ENCODE measurements at regions not wholly inside any gene's neighbourhood (a gene's known extent, or its start where the extent isn't known, plus 50 kb on each side); places are given as distances from the start of the nearest gene placed in this dataset.

GRCh38 chr11:28871090-28871489 lies 762.9 kb downstream of the METTL15 start:
- Mint-ChIP-seq H3K27me3 (no peaks in the 10 kb centered on the region), H3K27ac (no peak overlapping the region), H3K9me3 (peaks cover 0 to 29% (median 2%) of the 10 kb centered on the region in 7 donors), H3K36me3 (no peaks in the 10 kb centered on the region), H3K4me1 (no peaks in the 10 kb centered on the region), H3K4me3 (no peak overlapping the region)
- Histone ChIP-seq H3K4me3 (ENCODE audit: low read depth, low read length) (no peak overlapping the region), H3K27me3 (ENCODE audit: control insufficient read depth, insufficient read depth, low read length) (no peaks in the 10 kb centered on the region), H3K36me3 (ENCODE audit: control insufficient read depth, insufficient read depth, low read length) (no peaks in the 10 kb centered on the region), H3K4me1 (ENCODE audit: control insufficient read depth, insufficient read depth, low read length, poor library complexity, severe bottlenecking) (no peaks in the 10 kb centered on the region), H3K9me3 (ENCODE audit: control insufficient read depth in 2 of 2, low read length in 2 of 2) (peaks cover 0 to 1% of the 10 kb centered on the region in 2 experiments), H3K27ac (ENCODE audit: insufficient read depth, low read length, poor library complexity, severe bottlenecking) (no peak overlapping the region)
- no peak for DNase-seq
- no peak for ATAC-seq (ENCODE audit: low read depth in 2 of 2)

- H3K4me3 Mint-ChIP-seq: no peak overlapping the region
- no peak overlapping the region for H3K27ac ChIP-seq (ENCODE audit: insufficient read depth, low read length, poor library complexity, severe bottlenecking)
- no peaks in the 10 kb centered on the region for H3K27me3 ChIP-seq (ENCODE audit: control insufficient read depth, insufficient read depth, low read length)
- H3K27me3 Mint-ChIP-seq: no peaks in the 10 kb centered on the region
- no peak overlapping the region for H3K4me3 ChIP-seq (ENCODE audit: low read depth, low read length)
- H3K36me3 ChIP-seq (ENCODE audit: control insufficient read depth, insufficient read depth, low read length): no peaks in the 10 kb centered on the region
- H3K9me3 Mint-ChIP-seq: peaks cover 0 to 50% (median 5%) of the 10 kb centered on the region in 7 donors
- no peak for ATAC-seq (ENCODE audit: low read depth in 2 of 2)
- no peaks in the 10 kb centered on the region for H3K36me3 Mint-ChIP-seq
- H3K27ac Mint-ChIP-seq: no peak overlapping the region
- no peak for DNase-seq
- H3K4me1 Mint-ChIP-seq: no peaks in the 10 kb centered on the region
- H3K9me3 ChIP-seq (ENCODE audit: control insufficient read depth in 2 of 2, low read length in 2 of 2): no peaks in the 10 kb centered on the region
- no peaks in the 10 kb centered on the region for H3K4me1 ChIP-seq (ENCODE audit: control insufficient read depth, insufficient read depth, low read length, poor library complexity, severe bottlenecking)
Observed at GRCh38 chr11:28863422-28863821, 755.2 kb downstream of the METTL15 start.

- Mint-ChIP-seq H3K4me3 (no peak overlapping the region), H3K4me1 (no peaks in the 10 kb centered on the region), H3K27ac (no peak overlapping the region), H3K9me3 (peaks cover 0 to 46% (median 8%) of the 10 kb centered on the region in 7 donors), H3K27me3 (no peaks in the 10 kb centered on the region), H3K36me3 (no peaks in the 10 kb centered on the region)
- DNase-seq (no peak), ATAC-seq (ENCODE audit: low read depth in 2 of 2) (no peak)
- H3K9me3 ChIP-seq (ENCODE audit: control insufficient read depth in 2 of 2, low read length in 2 of 2): no peaks in the 10 kb centered on the region
- H3K36me3 ChIP-seq (ENCODE audit: control insufficient read depth, insufficient read depth, low read length): no peaks in the 10 kb centered on the region
- no peaks in the 10 kb centered on the region for H3K27me3 ChIP-seq (ENCODE audit: control insufficient read depth, insufficient read depth, low read length)
- no peaks in the 10 kb centered on the region for H3K4me1 ChIP-seq (ENCODE audit: control insufficient read depth, insufficient read depth, low read length, poor library complexity, severe bottlenecking)
- no peak overlapping the region for H3K4me3 ChIP-seq (ENCODE audit: low read depth, low read length)
- H3K27ac ChIP-seq (ENCODE audit: insufficient read depth, low read length, poor library complexity, severe bottlenecking): no peak overlapping the region
Observed at GRCh38 chr11:28860893-28861292, 752.7 kb downstream of the METTL15 start.

DNA sequence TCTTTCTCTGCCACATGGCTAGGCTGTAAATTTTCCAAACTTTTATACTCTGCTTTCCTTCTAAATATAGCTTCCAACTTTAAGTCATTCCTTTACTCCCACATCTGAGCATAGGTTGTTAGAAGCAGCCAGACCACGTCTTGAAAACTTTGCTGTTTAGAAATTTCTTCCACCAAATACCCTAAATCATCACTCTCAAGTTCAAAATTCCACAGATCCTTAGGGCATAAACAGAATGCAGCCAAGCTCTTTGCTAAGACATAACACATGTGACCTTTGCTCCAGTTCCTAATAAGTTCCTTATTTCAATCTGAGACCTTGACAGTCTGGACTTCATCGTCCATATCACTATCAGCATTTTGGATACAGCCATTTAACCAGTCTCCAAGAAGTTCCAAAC lies 749.9 kb downstream of the METTL15 start:
- Histone ChIP-seq H3K36me3 (ENCODE audit: control insufficient read depth, insufficient read depth, low read length) (no peaks in the 10 kb centered on the region), H3K27me3 (ENCODE audit: control insufficient read depth, insufficient read depth, low read length) (no peaks in the 10 kb centered on the region), H3K4me1 (ENCODE audit: control insufficient read depth, insufficient read depth, low read length, poor library complexity, severe bottlenecking) (no peaks in the 10 kb centered on the region), H3K4me3 (ENCODE audit: low read depth, low read length) (no peak overlapping the region), H3K9me3 (ENCODE audit: control insufficient read depth in 2 of 2, low read length in 2 of 2) (no peaks in the 10 kb centered on the region), H3K27ac (ENCODE audit: insufficient read depth, low read length, poor library complexity, severe bottlenecking) (no peak overlapping the region)
- Mint-ChIP-seq H3K27me3 (no peaks in the 10 kb centered on the region), H3K4me3 (no peak overlapping the region), H3K27ac (no peak overlapping the region), H3K36me3 (no peaks in the 10 kb centered on the region), H3K4me1 (no peaks in the 10 kb centered on the region), H3K9me3 (peaks cover 0 to 43% (median 7%) of the 10 kb centered on the region in 7 donors)
- no peak for ATAC-seq (ENCODE audit: low read depth in 2 of 2)
- no peak for DNase-seq

- H3K4me3 ChIP-seq (ENCODE audit: low read depth, low read length): no peak overlapping the region
- no peak overlapping the region for H3K27ac ChIP-seq (ENCODE audit: insufficient read depth, low read length, poor library complexity, severe bottlenecking)
- H3K36me3 Mint-ChIP-seq: no peaks in the 10 kb centered on the region
- no peaks in the 10 kb centered on the region for H3K36me3 ChIP-seq (ENCODE audit: control insufficient read depth, insufficient read depth, low read length)
- no peaks in the 10 kb centered on the region for H3K27me3 Mint-ChIP-seq
- no peak overlapping the region for H3K27ac Mint-ChIP-seq
- H3K9me3 ChIP-seq (ENCODE audit: control insufficient read depth in 2 of 2, low read length in 2 of 2): peaks cover 0 to 5% of the 10 kb centered on the region in 2 experiments
- no peaks in the 10 kb centered on the region for H3K4me1 Mint-ChIP-seq
- no peaks in the 10 kb centered on the region for H3K4me1 ChIP-seq (ENCODE audit: control insufficient read depth, insufficient read depth, low read length, poor library complexity, severe bottlenecking)
- H3K27me3 ChIP-seq (ENCODE audit: control insufficient read depth, insufficient read depth, low read length): no peaks in the 10 kb centered on the region
- ATAC-seq (ENCODE audit: low read depth in 2 of 2) (no peak), DNase-seq (no peak)
- H3K9me3 Mint-ChIP-seq: peaks cover 6 to 23% (median 10%) of the 10 kb centered on the region in 7 donors
- no peak overlapping the region for H3K4me3 Mint-ChIP-seq
Observed at GRCh38 chr11:28849053-28849452, 740.9 kb downstream of the METTL15 start.

DNA sequence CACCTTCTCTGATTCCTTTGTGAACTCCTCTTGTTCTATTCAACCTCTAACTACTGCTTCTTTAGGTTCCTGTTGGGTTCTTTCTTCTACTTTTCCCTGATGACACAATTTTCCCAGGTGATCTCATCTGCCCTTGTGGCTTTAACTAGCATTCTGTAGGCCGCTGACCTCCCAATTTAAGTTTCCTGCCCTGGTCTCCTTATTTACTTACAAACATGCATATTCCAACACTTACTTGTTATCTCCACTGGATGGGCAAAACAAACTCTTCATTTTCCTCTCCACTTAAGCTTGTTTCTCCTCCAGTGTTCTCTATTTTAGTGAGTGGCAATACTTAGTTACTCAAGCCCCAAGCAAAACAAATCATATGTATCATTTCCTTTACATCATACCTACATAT lies 734.5 kb downstream of the METTL15 start:
- H3K4me3 ChIP-seq (ENCODE audit: low read depth, low read length): no peak overlapping the region
- H3K27ac ChIP-seq (ENCODE audit: insufficient read depth, low read length, poor library complexity, severe bottlenecking): no peak overlapping the region
- H3K9me3 ChIP-seq (ENCODE audit: control insufficient read depth in 2 of 2, low read length in 2 of 2): peaks cover 0 to 4% of the 10 kb centered on the region in 2 experiments
- H3K27me3 Mint-ChIP-seq: no peaks in the 10 kb centered on the region
- H3K27me3 ChIP-seq (ENCODE audit: control insufficient read depth, insufficient read depth, low read length): no peaks in the 10 kb centered on the region
- no peaks in the 10 kb centered on the region for H3K4me1 Mint-ChIP-seq
- H3K27ac Mint-ChIP-seq: no peak overlapping the region
- no peaks in the 10 kb centered on the region for H3K36me3 Mint-ChIP-seq
- no peak for ATAC-seq (ENCODE audit: low read depth in 2 of 2)
- H3K9me3 Mint-ChIP-seq: peaks cover 1 to 9% (median 5%) of the 10 kb centered on the region in 7 donors
- no peak overlapping the region for H3K4me3 Mint-ChIP-seq
- H3K4me1 ChIP-seq (ENCODE audit: control insufficient read depth, insufficient read depth, low read length, poor library complexity, severe bottlenecking): no peaks in the 10 kb centered on the region
- DNase-seq: no peak
- H3K36me3 ChIP-seq (ENCODE audit: control insufficient read depth, insufficient read depth, low read length): no peaks in the 10 kb centered on the region

- H3K27ac Mint-ChIP-seq: no peak overlapping the region
- H3K27me3 Mint-ChIP-seq: no peaks in the 10 kb centered on the region
- no peak overlapping the region for H3K4me3 ChIP-seq (ENCODE audit: low read depth, low read length)
- no peak overlapping the region for H3K4me3 Mint-ChIP-seq
- no peaks in the 10 kb centered on the region for H3K9me3 ChIP-seq (ENCODE audit: control insufficient read depth in 2 of 2, low read length in 2 of 2)
- H3K36me3 ChIP-seq (ENCODE audit: control insufficient read depth, insufficient read depth, low read length): no peaks in the 10 kb centered on the region
- no peaks in the 10 kb centered on the region for H3K36me3 Mint-ChIP-seq
- no peak overlapping the region for H3K27ac ChIP-seq (ENCODE audit: insufficient read depth, low read length, poor library complexity, severe bottlenecking)
- no peaks in the 10 kb centered on the region for H3K4me1 ChIP-seq (ENCODE audit: control insufficient read depth, insufficient read depth, low read length, poor library complexity, severe bottlenecking)
- peaks cover 0 to 10% (median 7%) of the 10 kb centered on the region in 7 donors for H3K9me3 Mint-ChIP-seq
- H3K27me3 ChIP-seq (ENCODE audit: control insufficient read depth, insufficient read depth, low read length): no peaks in the 10 kb centered on the region
- H3K4me1 Mint-ChIP-seq: no peaks in the 10 kb centered on the region
- DNase-seq: no peak
- ATAC-seq (ENCODE audit: low read depth in 2 of 2): no peak
Observed at GRCh38 chr11:28838741-28839140, 730.6 kb downstream of the METTL15 start.

DNA sequence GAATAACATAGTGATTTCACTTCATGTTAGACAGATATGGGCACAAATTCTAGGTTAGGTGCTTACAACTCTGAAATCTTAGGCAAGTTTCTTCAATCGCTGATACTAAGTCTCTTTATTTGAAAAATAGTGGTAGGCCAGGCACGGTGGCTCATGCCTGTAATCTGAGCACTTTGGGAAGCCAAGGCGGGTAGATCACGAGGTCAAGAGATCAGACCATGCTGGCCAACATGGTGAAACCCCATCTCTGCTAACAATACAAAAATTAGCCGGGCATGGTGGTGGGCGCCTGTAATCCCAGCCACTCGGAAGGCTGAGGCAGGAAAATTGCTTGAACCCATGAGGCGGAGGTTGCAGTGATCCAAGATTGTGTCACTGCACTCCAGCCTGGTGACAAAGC lies 729.4 kb downstream of the METTL15 start:
- ATAC-seq (ENCODE audit: low read depth in 2 of 2): no peak
- H3K9me3 Mint-ChIP-seq: peaks cover 0 to 12% (median 8%) of the 10 kb centered on the region in 7 donors

More for the DNA sequence above, 729.4 kb downstream of the METTL15 start:
- no peaks in the 10 kb centered on the region for H3K27me3 ChIP-seq (ENCODE audit: control insufficient read depth, insufficient read depth, low read length)
- H3K9me3 ChIP-seq (ENCODE audit: control insufficient read depth in 2 of 2, low read length in 2 of 2): no peaks in the 10 kb centered on the region
- DNase-seq: no peak
- no peaks in the 10 kb centered on the region for H3K27me3 Mint-ChIP-seq
- H3K27ac Mint-ChIP-seq: no peak overlapping the region
- no peak overlapping the region for H3K4me3 ChIP-seq (ENCODE audit: low read depth, low read length)
- no peaks in the 10 kb centered on the region for H3K4me1 Mint-ChIP-seq
- H3K4me1 ChIP-seq (ENCODE audit: control insufficient read depth, insufficient read depth, low read length, poor library complexity, severe bottlenecking): no peaks in the 10 kb centered on the region
- H3K4me3 Mint-ChIP-seq: no peak overlapping the region
- H3K36me3 ChIP-seq (ENCODE audit: control insufficient read depth, insufficient read depth, low read length): no peaks in the 10 kb centered on the region
- H3K36me3 Mint-ChIP-seq: no peaks in the 10 kb centered on the region
- H3K27ac ChIP-seq (ENCODE audit: insufficient read depth, low read length, poor library complexity, severe bottlenecking): no peak overlapping the region
